Gastroesophageal sphincter (tissue), 4 donors: ENCODE measurements at regions not wholly inside any gene's neighbourhood (a gene's known extent, or its start where the extent isn't known, plus 50 kb on each side); places are given as distances from the start of the nearest gene placed in this dataset.

Experiments
- ATAC-seq: fragments of 150-250 bp; one replicate; pipeline ENCODE4 v1.9.1; 2016; ENCODE audit warnings: mild to moderate bottlenecking, moderate library complexity
- H3K27ac ChIP-seq, 4 donors: fragments of 200-600 bp; sonication (generic) in 3 of 4; 1 replicate in 3 of 4; 2 replicates in 1 of 4; pipeline ENCODE4 v1.5.1; 2016 to 2019
- H3K27me3 ChIP-seq: fragments of 200-600 bp; sonication (generic); one replicate; pipeline ENCODE4 v1.5.1; 2019
- H3K36me3 ChIP-seq, 2 donors: fragments of 200-600 bp; sonication (generic); one replicate each; pipeline ENCODE4 v1.5.1; 2019; ENCODE audit warnings: control low read depth in 1 of 2
- H3K4me1 ChIP-seq, 3 donors: fragments of 200-600 bp; sonication (generic); 1 replicate in 2 of 3; 2 replicates in 1 of 3; pipeline ENCODE4 v1.5.1; 2016 to 2019; ENCODE audit warnings: control low read depth in 2 of 3
- H3K4me3 ChIP-seq, 2 donors: fragments of 200-600 bp; sonication (generic); one replicate each; pipeline ENCODE4 v1.5.1; 2019; ENCODE audit warnings: mild to moderate bottlenecking in 1 of 2, moderate library complexity in 1 of 2
- H3K9me3 ChIP-seq, 3 donors: fragments of 200-600 bp; sonication (generic); one replicate each; pipeline ENCODE4 v1.5.1; 2017 to 2019; ENCODE audit warnings: control low read depth in 2 of 3
- EP300 ChIP-seq: sonication (generic); formaldehyde crosslinking; IDR thresholded peaks from one replicate; pipeline ENCODE4 v1.6.1; 2017; ENCODE audit warnings: antibody characterized with exemption, mild to moderate bottlenecking
- POLR2A ChIP-seq, 2 donors: fragments of 450-650 bp; IDR thresholded peaks; one replicate each; pipeline ENCODE4 v1.6.1; 2017; ENCODE audit warnings: antibody characterized with exemption in 2 of 2, mild to moderate bottlenecking in 2 of 2, moderate library complexity in 1 of 2
- POLR2AphosphoS5 ChIP-seq: sonication (generic); formaldehyde crosslinking; IDR thresholded peaks from one replicate; pipeline ENCODE4 v1.6.1; 2017; ENCODE audit warnings: antibody characterized with exemption
- WGBS, 2 donors: methylation state at CpG; one replicate each; pipeline ENCODE4 v1.1.5; 2018; ENCODE audit warnings: low coverage in 1 of 2; 5-methylcytosine and 5-hydroxymethylcytosine counted together
- TF ChIP-seq, protein P1 (sequence below), 4 experiments: fragments of 200-600 bp in 2 of 4; fragments of 450-650 bp in 2 of 4; sonication (generic) in 1 of 4; IDR thresholded peaks; one replicate each; pipeline ENCODE4 v1.5.1; 2017 to 2019; ENCODE audit warnings: antibody characterized with exemption in 4 of 4, mild to moderate bottlenecking in 2 of 4, moderate library complexity in 2 of 4

DNA sequence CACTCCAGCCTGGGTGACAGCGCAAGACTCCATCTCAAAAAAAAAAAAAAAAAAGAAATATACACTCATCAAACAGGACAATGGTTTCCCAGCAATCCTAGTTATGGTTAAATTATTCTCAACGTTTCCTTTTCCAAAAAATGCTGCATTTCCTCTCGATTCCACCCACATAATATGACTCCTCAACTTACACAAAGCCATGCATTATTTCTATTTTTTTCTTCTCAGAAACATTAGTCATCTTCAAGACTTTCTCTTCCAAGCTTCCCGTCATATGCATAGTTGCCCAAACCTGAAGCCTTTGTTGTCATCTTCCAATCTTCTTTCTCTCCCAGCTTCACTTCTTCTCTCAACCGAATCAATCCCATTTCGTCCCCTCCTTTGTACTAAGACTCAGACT lies 61.4 kb upstream of the RANBP6 start:
- no peak for ATAC-seq
- no peak for TF ChIP-seq POLR2A (IDR thresholded peaks at IDR 0.05)
- TF ChIP-seq, protein P1, sequence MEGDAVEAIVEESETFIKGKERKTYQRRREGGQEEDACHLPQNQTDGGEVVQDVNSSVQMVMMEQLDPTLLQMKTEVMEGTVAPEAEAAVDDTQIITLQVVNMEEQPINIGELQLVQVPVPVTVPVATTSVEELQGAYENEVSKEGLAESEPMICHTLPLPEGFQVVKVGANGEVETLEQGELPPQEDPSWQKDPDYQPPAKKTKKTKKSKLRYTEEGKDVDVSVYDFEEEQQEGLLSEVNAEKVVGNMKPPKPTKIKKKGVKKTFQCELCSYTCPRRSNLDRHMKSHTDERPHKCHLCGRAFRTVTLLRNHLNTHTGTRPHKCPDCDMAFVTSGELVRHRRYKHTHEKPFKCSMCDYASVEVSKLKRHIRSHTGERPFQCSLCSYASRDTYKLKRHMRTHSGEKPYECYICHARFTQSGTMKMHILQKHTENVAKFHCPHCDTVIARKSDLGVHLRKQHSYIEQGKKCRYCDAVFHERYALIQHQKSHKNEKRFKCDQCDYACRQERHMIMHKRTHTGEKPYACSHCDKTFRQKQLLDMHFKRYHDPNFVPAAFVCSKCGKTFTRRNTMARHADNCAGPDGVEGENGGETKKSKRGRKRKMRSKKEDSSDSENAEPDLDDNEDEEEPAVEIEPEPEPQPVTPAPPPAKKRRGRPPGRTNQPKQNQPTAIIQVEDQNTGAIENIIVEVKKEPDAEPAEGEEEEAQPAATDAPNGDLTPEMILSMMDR (IDR thresholded peaks at IDR 0.05): no peak
- no peaks in the 10 kb centered on the region for H3K27me3 ChIP-seq
- H3K4me3 ChIP-seq: no peak overlapping the region
- no peaks in the 10 kb centered on the region for H3K4me1 ChIP-seq
- H3K9me3 ChIP-seq: no peaks in the 10 kb centered on the region
- no peaks in the 10 kb centered on the region for H3K36me3 ChIP-seq
- no peak overlapping the region for H3K27ac ChIP-seq
- WGBS, 2 donors: 71 to 83% methylated on average over 4 to 6 of the region's 6 CpGs

- no peaks in the 10 kb centered on the region for H3K9me3 ChIP-seq
- H3K36me3 ChIP-seq: no peaks in the 10 kb centered on the region
- no peak overlapping the region for H3K4me3 ChIP-seq
- H3K4me1 ChIP-seq: no peaks in the 10 kb centered on the region
- no peak overlapping the region for H3K27ac ChIP-seq
- TF ChIP-seq POLR2AphosphoS5 (no peak), POLR2A (IDR thresholded peaks at IDR 0.05) (no peak), EP300 (no peak)
- TF ChIP-seq, protein P1 (IDR thresholded peaks at IDR 0.05): no peak
- no peak for ATAC-seq
- WGBS, 2 donors: 77% methylated on average over 2 of the region's 2 CpGs; no CpG with 5 or more reads in 1 of the 2 donors
- no peaks in the 10 kb centered on the region for H3K27me3 ChIP-seq
Measured at GRCh38 chr9:6073731-6074130, 58.3 kb upstream of the RANBP6 start.

DNA sequence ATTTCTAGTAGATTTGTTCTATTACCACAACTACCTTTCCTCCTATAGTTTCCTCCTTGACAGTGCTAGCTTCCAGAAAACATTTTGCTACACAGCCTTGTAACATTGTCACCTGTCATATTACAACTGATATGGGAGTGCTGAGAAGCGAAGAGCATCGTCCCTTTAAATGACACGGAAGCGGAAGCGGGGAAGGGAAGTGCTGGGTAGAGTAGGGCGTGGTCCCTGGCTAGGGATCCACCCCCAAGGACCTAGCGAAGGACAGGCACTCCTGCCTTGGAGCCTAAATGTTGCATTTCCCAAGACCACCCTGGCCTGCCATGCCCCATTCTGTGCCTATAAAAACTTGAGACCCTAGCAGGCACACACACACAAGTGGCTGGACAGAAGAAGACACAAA lies 57.4 kb upstream of the RANBP6 start:
- H3K36me3 ChIP-seq: no peaks in the 10 kb centered on the region
- no peaks in the 10 kb centered on the region for H3K9me3 ChIP-seq
- H3K4me1 ChIP-seq: no peaks in the 10 kb centered on the region
- no peaks in the 10 kb centered on the region for H3K27me3 ChIP-seq
- no peak overlapping the region for H3K4me3 ChIP-seq
- WGBS, 2 donors: 90% methylated on average over 6 of the region's 7 CpGs; no CpG with 5 or more reads in 1 of the 2 donors
- TF ChIP-seq POLR2A (IDR thresholded peaks at IDR 0.05) (no peak), POLR2AphosphoS5 (no peak)
- TF ChIP-seq, protein P1 (IDR thresholded peaks at IDR 0.05): no peak
- ATAC-seq: no peak
- H3K27ac ChIP-seq: no peak overlapping the region

GRCh38 chr9:6072453-6072852 lies 57.0 kb upstream of the RANBP6 start:
- Histone ChIP-seq H3K27ac (no peak overlapping the region), H3K9me3 (no peaks in the 10 kb centered on the region), H3K4me3 (no peak overlapping the region), H3K4me1 (no peaks in the 10 kb centered on the region), H3K27me3 (no peaks in the 10 kb centered on the region), H3K36me3 (no peaks in the 10 kb centered on the region)
- TF ChIP-seq, protein P1 (IDR thresholded peaks at IDR 0.05): no peak
- no peak for ATAC-seq

- Histone ChIP-seq H3K36me3 (no peaks in the 10 kb centered on the region), H3K4me3 (no peak overlapping the region), H3K27me3 (no peaks in the 10 kb centered on the region), H3K27ac (no peak overlapping the region), H3K9me3 (no peaks in the 10 kb centered on the region), H3K4me1 (no peaks in the 10 kb centered on the region)
- ATAC-seq: no peak
- TF ChIP-seq, protein P1 (IDR thresholded peaks at IDR 0.05): no peak
- TF ChIP-seq POLR2AphosphoS5 (no peak), EP300 (no peak), POLR2A (IDR thresholded peaks at IDR 0.05) (no peak)
Measured at GRCh38 chr9:6068983-6069382, 53.6 kb upstream of the RANBP6 start.
